K562 (cell line): ENCODE measurements at regions not wholly inside any gene's neighbourhood (a gene's known extent, or its start where the extent isn't known, plus 50 kb on each side); places are given as distances from the start of the nearest gene placed in this dataset.

Experiments
- ATAC-seq: fragments of 200-7000 bp; cut with Tn5 transposase; 3 replicates; pipeline ENCODE4 v1.9.1; 2020; ENCODE audit warnings: moderate library complexity
- BruUV-seq: library from RNA; stranded (reverse); fragments of 400-500 nt; replicated peaks from 2 replicates; lab custom pipeline; 2021; lab: Mats Ljungman, UMichigan
- CTCF ChIA-PET: fragments of 300-600 bp; formaldehyde crosslinking; extraction: SDS; loops from one replicate; lab custom pipeline; 2021; ENCODE audit warnings: low intra/inter-chr PET ratio; lab: Yijun Ruan, JAX
- POLR2A ChIA-PET: fragments of 300-600, 350-650 bp; sonication (Branson Sonifier 250); formaldehyde crosslinking; extraction: SDS; loops from one replicate; lab custom pipeline; 2021; ENCODE audit warnings: antibody characterized with exemption, inconsistent platforms; lab: Yijun Ruan, JAX
- DNase-seq, 4 experiments: peaks; one replicate each; pipeline versions ENCODE4 v3.0.0 to v3.0.0-alpha.2; 2011 to 2018; ENCODE audit warnings: low spot score in 3 of 4, mixed read lengths in 3 of 4; ENCODE audit errors: extremely low read depth in 1 of 4
- FAIRE-seq: peaks from 2 replicates; lab custom pipeline; 2011; peaks lifted over from hg19 to GRCh38; lab: Jason Lieb, UNC
- H2AFZ ChIP-seq: 2 replicates; pipeline ENCODE4 v1.6.0; 2011; ENCODE audit warnings: low read depth, low read length, control low read depth, inconsistent platforms
- H3K27ac ChIP-seq: fragments of 200-600 bp; 3 replicates; pipeline ENCODE4 v1.8.0; 2011; ENCODE audit warnings: low read depth, mild to moderate bottlenecking, control low read depth, inconsistent platforms, low read length, moderate library complexity, mixed read lengths; ENCODE audit errors: extremely low read depth
- H3K27me3 ChIP-seq, 2 experiments: fragments of 300-600 bp in 1 of 2; 2 replicates in 1 of 2; 3 replicates in 1 of 2; pipeline versions ENCODE4 v1.6.0 to v1.8.0; 2011; ENCODE audit warnings: inconsistent platforms in 2 of 2, low read length in 2 of 2, mild to moderate bottlenecking in 1 of 2, mixed read lengths in 1 of 2, moderate library complexity in 1 of 2; ENCODE audit not compliant: control insufficient read depth in 2 of 2, insufficient read depth in 2 of 2
- H3K36me3 ChIP-seq: fragments of 300-600 bp; 3 replicates; pipeline ENCODE4 v1.8.0; 2011; ENCODE audit warnings: mild to moderate bottlenecking, low read length, inconsistent platforms; ENCODE audit not compliant: control insufficient read depth, insufficient read depth
- H3K4me1 ChIP-seq, 2 experiments: fragments of 200-600 bp in 1 of 2; replicated peaks in 1 of 2; 2 replicates in 1 of 2; 3 replicates in 1 of 2; pipeline versions ENCODE4 v1.5.1 to v1.8.0; 2011; ENCODE audit warnings: inconsistent platforms in 2 of 2, low read length in 2 of 2, mild to moderate bottlenecking in 1 of 2, mixed read lengths in 1 of 2, moderate library complexity in 1 of 2; ENCODE audit not compliant: control insufficient read depth in 2 of 2, insufficient read depth in 2 of 2
- H3K4me2 ChIP-seq: 2 replicates; pipeline ENCODE4 v1.6.1; 2011; ENCODE audit warnings: low read length, control low read depth, inconsistent platforms, mixed read lengths; ENCODE audit not compliant: insufficient read depth
- H3K4me3 ChIP-seq: fragments of 200-600 bp; sonication (generic), shearing (Covaris generic); 2 replicates; pipeline ENCODE4 v1.5.1; 2016; ENCODE audit warnings: control low read depth, inconsistent platforms
- H3K79me2 ChIP-seq: fragments of 200-600 bp; 3 replicates; pipeline ENCODE4 v1.8.0; 2011; ENCODE audit warnings: low read length, inconsistent platforms; ENCODE audit not compliant: control insufficient read depth, insufficient read depth
- H3K9ac ChIP-seq, 2 experiments: 2 replicates each; pipeline versions ENCODE4 v1.6.0 to v1.6.1; 2011; ENCODE audit warnings: low read depth in 2 of 2, low read length in 2 of 2, control low read depth in 1 of 2, inconsistent platforms in 1 of 2, mild to moderate bottlenecking in 1 of 2, mixed read lengths in 1 of 2; ENCODE audit not compliant: insufficient read depth in 1 of 2
- H3K9me1 ChIP-seq: one replicate; pipeline ENCODE4 v1.6.0; 2011; ENCODE audit warnings: inconsistent platforms, mild to moderate bottlenecking, low read length, moderate library complexity; ENCODE audit not compliant: control insufficient read depth, insufficient read depth
- H3K9me3 ChIP-seq: replicated peaks from 2 replicates; pipeline ENCODE4 v1.5.1; 2011; ENCODE audit warnings: low read depth, low read length, inconsistent platforms; ENCODE audit not compliant: control insufficient read depth, insufficient read depth
- H4K20me1 ChIP-seq: replicated peaks from 2 replicates; pipeline ENCODE4 v1.6.1; 2011; ENCODE audit warnings: low read length, inconsistent platforms, mixed read lengths; ENCODE audit not compliant: control insufficient read depth, insufficient read depth
- CBX3 ChIP-seq, 2 experiments: IDR thresholded peaks; 1 replicate in 1 of 2; 2 replicates in 1 of 2; pipeline ENCODE4 v1.6.1; 2012; ENCODE audit warnings: inconsistent platforms in 2 of 2, low read length in 2 of 2, borderline replicate concordance in 1 of 2, control low read depth in 1 of 2
- CREM ChIP-seq: IDR thresholded peaks from 2 replicates; pipeline ENCODE4 v1.6.1; 2014; ENCODE audit warnings: antibody characterized with exemption, low read depth
- POLR2G ChIP-seq: fragments of 200-400 bp; formaldehyde crosslinking; IDR thresholded peaks from 2 replicates; pipeline ENCODE4 v1.6.1; 2017; ENCODE audit warnings: low read depth, mild to moderate bottlenecking, antibody characterized with exemption, low read length, moderate library complexity
- ZFP30 ChIP-seq: fragments of 250-450 bp; sonication (Bioruptor Pico); IDR thresholded peaks from 2 replicates; pipeline ENCODE4 v1.8.0; 2022; ENCODE audit warnings: moderate library complexity, mild to moderate bottlenecking, inconsistent platforms, borderline replicate concordance
- ZNF316 ChIP-seq: fragments of 450-650 bp; IDR thresholded peaks from 2 replicates; pipeline ENCODE4 v1.6.1; 2016
- in situ Hi-C: fragments of 300-500 bp; cut with MboI; formaldehyde crosslinking; loops from 4 replicates; pipeline ENCODE4 v1.15.0; 2018; ENCODE audit warnings: inconsistent platforms, mixed read lengths
- intact Hi-C: fragments of 100-400 bp; cut with micrococcal nuclease; formaldehyde crosslinking; loops from 2 replicates; pipeline ENCODE4 v1.14.2; 2022
- TF ChIP-seq, protein P1 (sequence below): fragments of 450-650 bp; IDR thresholded peaks from 2 replicates; pipeline ENCODE4 v1.6.1; 2016; ENCODE audit warnings: low read depth

DNA sequence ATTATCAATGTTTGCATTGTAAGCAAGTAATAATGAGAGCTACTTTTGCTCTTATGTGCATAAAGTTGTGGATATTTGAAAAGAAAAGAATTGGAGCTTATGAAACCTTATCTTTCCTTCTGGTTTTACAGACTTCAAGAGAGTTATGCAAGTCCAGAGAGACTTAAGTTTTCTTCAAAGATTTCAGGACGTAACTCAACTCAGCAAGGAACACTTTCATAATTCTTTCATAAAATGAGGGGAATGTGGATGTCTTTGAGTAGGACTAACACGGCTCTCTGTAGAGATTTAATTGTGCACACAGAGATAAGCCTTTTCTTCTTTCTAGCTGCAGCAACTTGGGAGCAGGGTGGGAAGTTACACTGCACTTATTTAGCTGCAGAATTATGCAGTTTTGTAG, 97.5 kb downstream of the DNAJB9 start (continued):
- TF ChIP-seq, protein P1, sequence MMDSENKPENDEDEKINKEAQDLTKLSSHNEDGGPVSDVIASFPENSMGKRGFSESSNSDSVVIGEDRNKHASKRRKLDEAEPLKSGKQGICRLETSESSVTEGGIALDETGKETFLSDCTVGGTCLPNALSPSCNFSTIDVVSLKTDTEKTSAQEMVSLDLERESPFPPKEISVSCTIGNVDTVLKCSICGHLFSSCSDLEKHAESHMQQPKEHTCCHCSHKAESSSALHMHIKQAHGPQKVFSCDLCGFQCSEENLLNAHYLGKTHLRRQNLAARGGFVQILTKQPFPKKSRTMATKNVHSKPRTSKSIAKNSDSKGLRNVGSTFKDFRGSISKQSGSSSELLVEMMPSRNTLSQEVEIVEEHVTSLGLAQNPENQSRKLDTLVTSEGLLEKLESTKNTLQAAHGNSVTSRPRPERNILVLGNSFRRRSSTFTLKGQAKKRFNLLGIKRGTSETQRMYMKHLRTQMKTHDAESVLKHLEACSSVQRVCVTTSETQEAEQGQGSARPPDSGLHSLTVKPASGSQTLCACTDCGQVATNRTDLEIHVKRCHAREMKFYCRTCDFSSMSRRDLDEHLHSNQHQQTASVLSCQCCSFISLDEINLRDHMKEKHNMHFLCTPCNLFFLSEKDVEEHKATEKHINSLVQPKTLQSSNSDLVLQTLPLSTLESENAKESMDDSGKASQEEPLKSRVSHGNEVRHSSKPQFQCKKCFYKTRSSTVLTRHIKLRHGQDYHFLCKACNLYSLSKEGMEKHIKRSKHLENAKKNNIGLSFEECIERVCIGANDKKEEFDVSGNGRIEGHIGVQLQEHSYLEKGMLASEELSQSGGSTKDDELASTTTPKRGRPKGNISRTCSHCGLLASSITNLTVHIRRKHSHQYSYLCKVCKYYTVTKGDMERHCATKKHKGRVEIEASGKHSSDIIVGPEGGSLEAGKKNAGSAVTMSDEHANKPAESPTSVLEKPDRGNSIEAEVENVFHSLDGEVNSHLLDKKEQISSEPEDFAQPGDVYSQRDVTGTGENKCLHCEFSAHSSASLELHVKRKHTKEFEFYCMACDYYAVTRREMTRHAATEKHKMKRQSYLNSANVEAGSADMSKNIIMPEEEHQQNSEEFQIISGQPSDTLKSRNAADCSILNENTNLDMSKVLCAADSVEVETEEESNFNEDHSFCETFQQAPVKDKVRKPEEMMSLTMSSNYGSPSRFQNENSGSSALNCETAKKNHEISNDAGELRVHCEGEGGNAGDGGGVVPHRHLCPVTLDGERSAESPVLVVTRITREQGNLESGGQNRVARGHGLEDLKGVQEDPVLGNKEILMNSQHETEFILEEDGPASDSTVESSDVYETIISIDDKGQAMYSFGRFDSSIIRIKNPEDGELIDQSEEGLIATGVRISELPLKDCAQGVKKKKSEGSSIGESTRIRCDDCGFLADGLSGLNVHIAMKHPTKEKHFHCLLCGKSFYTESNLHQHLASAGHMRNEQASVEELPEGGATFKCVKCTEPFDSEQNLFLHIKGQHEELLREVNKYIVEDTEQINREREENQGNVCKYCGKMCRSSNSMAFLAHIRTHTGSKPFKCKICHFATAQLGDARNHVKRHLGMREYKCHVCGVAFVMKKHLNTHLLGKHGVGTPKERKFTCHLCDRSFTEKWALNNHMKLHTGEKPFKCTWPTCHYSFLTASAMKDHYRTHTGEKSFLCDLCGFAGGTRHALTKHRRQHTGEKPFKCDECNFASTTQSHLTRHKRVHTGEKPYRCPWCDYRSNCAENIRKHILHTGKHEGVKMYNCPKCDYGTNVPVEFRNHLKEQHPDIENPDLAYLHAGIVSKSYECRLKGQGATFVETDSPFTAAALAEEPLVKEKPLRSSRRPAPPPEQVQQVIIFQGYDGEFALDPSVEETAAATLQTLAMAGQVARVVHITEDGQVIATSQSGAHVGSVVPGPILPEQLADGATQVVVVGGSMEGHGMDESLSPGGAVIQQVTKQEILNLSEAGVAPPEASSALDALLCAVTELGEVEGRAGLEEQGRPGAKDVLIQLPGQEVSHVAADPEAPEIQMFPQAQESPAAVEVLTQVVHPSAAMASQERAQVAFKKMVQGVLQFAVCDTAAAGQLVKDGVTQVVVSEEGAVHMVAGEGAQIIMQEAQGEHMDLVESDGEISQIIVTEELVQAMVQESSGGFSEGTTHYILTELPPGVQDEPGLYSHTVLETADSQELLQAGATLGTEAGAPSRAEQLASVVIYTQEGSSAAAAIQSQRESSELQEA, result no peak
- TF ChIP-seq POLR2G (no peak), CREM (no peak)

DNA sequence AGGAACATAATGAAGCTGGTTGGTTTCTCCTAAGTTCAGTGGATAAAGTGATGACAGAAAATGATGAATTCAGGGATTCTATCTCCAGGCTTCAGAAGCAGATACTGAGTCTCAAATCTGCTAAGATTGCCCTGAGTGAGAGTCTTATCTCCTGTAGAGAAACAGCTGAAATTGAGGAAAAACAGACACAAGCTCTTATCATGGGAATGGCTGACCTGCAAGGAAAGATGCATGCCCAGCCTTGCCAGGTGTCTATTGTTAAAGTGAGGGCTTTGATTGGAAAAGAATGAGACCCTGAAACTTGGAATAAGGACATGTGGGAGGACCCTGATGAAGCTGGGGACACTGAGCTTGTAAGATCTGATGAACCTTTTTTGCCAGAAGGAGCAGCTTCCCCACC, 100.3 kb downstream of the DNAJB9 start:
- no peak for ATAC-seq
- Histone ChIP-seq H3K9ac (no peak overlapping the region), H3K4me3 (no peak overlapping the region), H3K27ac (no peak overlapping the region), H3K9me1 (no peaks in the 10 kb centered on the region), H3K9me3 (no peaks in the 10 kb centered on the region), H3K4me1 (no peaks in the 10 kb centered on the region), H3K27me3 (no peaks in the 10 kb centered on the region), H3K36me3 (no peaks in the 10 kb centered on the region), H3K79me2 (no peaks in the 10 kb centered on the region), H4K20me1 (no peaks in the 10 kb centered on the region), H2AFZ (no peak overlapping the region), H3K4me2 (no peak overlapping the region)
- no peak for FAIRE-seq
- CTCF ChIA-PET, result no interaction called here
- POLR2A ChIA-PET, result interaction anchor here (1.3 kb wide), 1 partner anchor 9 kb away, joined by 4 read pairs; no protein-coding TSS in a partner anchor
- BruUV-seq, result no TSS peak
- TF ChIP-seq ZNF316 (no peak), CBX3 (IDR thresholded peaks at IDR 0.05; ENCODE audit: borderline replicate concordance in 1 of 2, low read length in 2 of 2) (no peak), ZFP30 (CRISPR knock-in tag) (no peak)
- intact Hi-C loops, result no loop called here
- DNase-seq, result no peak
- in situ Hi-C loops, result no loop called here
